DOHH2 (cell line): ENCODE measurements at regions not wholly inside any gene's neighbourhood (a gene's known extent, or its start where the extent isn't known, plus 50 kb on each side); places are given as distances from the start of the nearest gene placed in this dataset.

Source experiments
- H3F3A ChIP-seq: fragments of 200-600 bp; sonication (generic), shearing (Covaris generic); 2 replicates; pipeline ENCODE4 v1.6.0; 2016; ENCODE audit warnings: antibody characterized with exemption, mild to moderate bottlenecking; ENCODE audit not compliant: control insufficient read depth, insufficient read depth
- H3K27ac ChIP-seq: fragments of 200-600 bp; sonication (generic); 2 replicates; pipeline ENCODE4 v1.5.1; 2014; ENCODE audit warnings: low read depth, mild to moderate bottlenecking, low read length, moderate library complexity
- H3K27me3 ChIP-seq: fragments of 200-600 bp; sonication (generic); 2 replicates; pipeline ENCODE4 v1.6.1; 2014; ENCODE audit warnings: mild to moderate bottlenecking, low read length, mixed read lengths; ENCODE audit not compliant: control insufficient read depth
- H3K36me3 ChIP-seq: fragments of 200-600 bp; sonication (generic); 2 replicates; pipeline ENCODE4 v1.6.1; 2014; ENCODE audit warnings: mild to moderate bottlenecking, low read length, moderate library complexity, mixed read lengths; ENCODE audit not compliant: control insufficient read depth
- H3K4me1 ChIP-seq: fragments of 200-600 bp; sonication (generic); 2 replicates; pipeline ENCODE4 v1.6.1; 2014; ENCODE audit warnings: mild to moderate bottlenecking, low read length, mixed read lengths; ENCODE audit not compliant: control insufficient read depth
- H3K4me2 ChIP-seq: fragments of 200-600 bp; sonication (generic); 2 replicates; pipeline ENCODE4 v1.6.0; 2014; ENCODE audit warnings: mild to moderate bottlenecking, low read length, moderate library complexity
- H3K4me3 ChIP-seq: fragments of 200-600 bp; sonication (generic); 2 replicates; pipeline ENCODE4 v1.5.1; 2014; ENCODE audit warnings: mild to moderate bottlenecking, low read length, mixed read lengths
- H3K79me2 ChIP-seq: fragments of 200-600 bp; sonication (generic); 2 replicates; pipeline ENCODE4 v1.6.1; 2014; ENCODE audit warnings: mild to moderate bottlenecking, low read length, mixed read lengths; ENCODE audit not compliant: control insufficient read depth
- H3K9me2 ChIP-seq: fragments of 200-600 bp; sonication (generic); replicated peaks from 2 replicates; pipeline ENCODE4 v1.6.1; 2014; ENCODE audit warnings: mild to moderate bottlenecking, low read length, mixed read lengths; ENCODE audit not compliant: control insufficient read depth
- H3K9me3 ChIP-seq: fragments of 200-600 bp; sonication (generic); 2 replicates; pipeline ENCODE4 v1.6.1; 2014; ENCODE audit warnings: antibody characterized with exemption, low read length, mixed read lengths; ENCODE audit not compliant: control insufficient read depth, insufficient read depth
- H4K20me1 ChIP-seq: fragments of 200-600 bp; sonication (generic); 2 replicates; pipeline ENCODE4 v1.6.0; 2014; ENCODE audit warnings: low read depth, mild to moderate bottlenecking, antibody characterized with exemption, low read length, moderate library complexity; ENCODE audit not compliant: control insufficient read depth, insufficient read depth
- EZH2phosphoT487 ChIP-seq: fragments of 200-600 bp; sonication (generic); IDR thresholded peaks from 2 replicates; pipeline ENCODE4 v1.6.1; 2017; ENCODE audit warnings: borderline replicate concordance, mild to moderate bottlenecking, antibody characterized with exemption, low read length, moderate library complexity, mixed read lengths
- TF ChIP-seq, protein P1 (sequence below): fragments of 200-600 bp; sonication (generic); IDR thresholded peaks from one replicate; pipeline ENCODE4 v1.5.1; 2014; ENCODE audit warnings: antibody characterized with exemption, mild to moderate bottlenecking, low read depth, low read length; ENCODE audit not compliant: poor library complexity, severe bottlenecking

GRCh38 chr2:16067866-16068551 is 127.7 kb downstream of the MYCN start:
- H3K9me2 ChIP-seq, result no peaks in the 10 kb centered on the region
- H3K4me1 ChIP-seq, result no peaks in the 10 kb centered on the region
- H3K36me3 ChIP-seq, result no peaks in the 10 kb centered on the region
- H3K27me3 ChIP-seq, result no peaks in the 10 kb centered on the region
- no peaks in the 10 kb centered on the region for H3F3A ChIP-seq
- peaks cover 7% of the 10 kb centered on the region for H3K9me3 ChIP-seq
- H3K4me2 ChIP-seq, result no peak overlapping the region
- TF ChIP-seq, protein P1, sequence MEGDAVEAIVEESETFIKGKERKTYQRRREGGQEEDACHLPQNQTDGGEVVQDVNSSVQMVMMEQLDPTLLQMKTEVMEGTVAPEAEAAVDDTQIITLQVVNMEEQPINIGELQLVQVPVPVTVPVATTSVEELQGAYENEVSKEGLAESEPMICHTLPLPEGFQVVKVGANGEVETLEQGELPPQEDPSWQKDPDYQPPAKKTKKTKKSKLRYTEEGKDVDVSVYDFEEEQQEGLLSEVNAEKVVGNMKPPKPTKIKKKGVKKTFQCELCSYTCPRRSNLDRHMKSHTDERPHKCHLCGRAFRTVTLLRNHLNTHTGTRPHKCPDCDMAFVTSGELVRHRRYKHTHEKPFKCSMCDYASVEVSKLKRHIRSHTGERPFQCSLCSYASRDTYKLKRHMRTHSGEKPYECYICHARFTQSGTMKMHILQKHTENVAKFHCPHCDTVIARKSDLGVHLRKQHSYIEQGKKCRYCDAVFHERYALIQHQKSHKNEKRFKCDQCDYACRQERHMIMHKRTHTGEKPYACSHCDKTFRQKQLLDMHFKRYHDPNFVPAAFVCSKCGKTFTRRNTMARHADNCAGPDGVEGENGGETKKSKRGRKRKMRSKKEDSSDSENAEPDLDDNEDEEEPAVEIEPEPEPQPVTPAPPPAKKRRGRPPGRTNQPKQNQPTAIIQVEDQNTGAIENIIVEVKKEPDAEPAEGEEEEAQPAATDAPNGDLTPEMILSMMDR, result no peak
- TF ChIP-seq EZH2phosphoT487, result no peak
- no peaks in the 10 kb centered on the region for H4K20me1 ChIP-seq
- H3K4me3 ChIP-seq, result no peak overlapping the region
- no peaks in the 10 kb centered on the region for H3K79me2 ChIP-seq
- no peak overlapping the region for H3K27ac ChIP-seq

DNA sequence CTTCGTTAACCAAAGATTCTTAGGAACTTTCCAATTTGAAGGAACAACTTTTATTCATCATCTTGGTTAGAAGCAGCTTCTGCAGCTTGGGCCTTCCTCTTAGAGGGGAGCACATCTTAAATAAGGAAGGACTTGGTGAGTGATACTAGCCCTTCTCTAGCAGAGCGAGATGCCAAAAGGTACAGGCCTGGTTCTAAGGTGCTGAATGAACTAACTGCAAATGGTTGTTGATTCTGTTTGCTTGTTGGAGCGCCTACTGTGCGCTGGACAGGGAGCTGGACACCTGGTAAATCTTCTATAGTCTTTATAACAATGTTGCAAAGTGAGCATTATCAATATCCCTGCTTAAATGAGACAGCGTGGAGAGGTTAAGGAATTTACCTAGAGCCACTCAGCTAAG is 127.1 kb downstream of the MYCN start:
- H3K27ac ChIP-seq, result no peak overlapping the region
- H3K79me2 ChIP-seq, result no peaks in the 10 kb centered on the region

GRCh38 chr2:16067037-16067406 is 126.7 kb downstream of the MYCN start:
- Histone ChIP-seq H3K9me2 (no peaks in the 10 kb centered on the region), H3K27me3 (no peaks in the 10 kb centered on the region), H4K20me1 (no peaks in the 10 kb centered on the region), H3K27ac (no peak overlapping the region), H3K36me3 (no peaks in the 10 kb centered on the region), H3F3A (no peaks in the 10 kb centered on the region), H3K4me2 (no peak overlapping the region), H3K4me3 (no peak overlapping the region), H3K4me1 (no peaks in the 10 kb centered on the region), H3K79me2 (no peaks in the 10 kb centered on the region), H3K9me3 (peaks cover 11% of the 10 kb centered on the region)
- TF ChIP-seq EZH2phosphoT487, result no peak
- TF ChIP-seq, protein P1, result no peak

More for the DNA sequence above, 127.1 kb downstream of the MYCN start:
- Histone ChIP-seq H3K27me3 (no peaks in the 10 kb centered on the region), H3K9me3 (peaks cover 11% of the 10 kb centered on the region), H3K36me3 (no peaks in the 10 kb centered on the region), H4K20me1 (no peaks in the 10 kb centered on the region), H3F3A (no peaks in the 10 kb centered on the region), H3K9me2 (no peaks in the 10 kb centered on the region), H3K4me2 (no peak overlapping the region), H3K4me1 (no peaks in the 10 kb centered on the region), H3K4me3 (no peak overlapping the region)
- TF ChIP-seq EZH2phosphoT487, result no peak
- TF ChIP-seq, protein P1, result no peak
